Smooth muscle cell (in vitro differentiated cells): ENCODE measurements at regions not wholly inside any gene's neighbourhood (a gene's known extent, or its start where the extent isn't known, plus 50 kb on each side); places are given as distances from the start of the nearest gene placed in this dataset.

ENCODE experiments used
- DNase-seq: peaks from one replicate; lab custom pipeline; 2025; ENCODE audit not compliant: unreplicated experiment; lab: John Stamatoyannopoulos, UW
- H2AFZ ChIP-seq: fragments of 200-600 bp; sonication (generic); 2 replicates; pipeline ENCODE4 v1.6.0; 2016; ENCODE audit warnings: antibody characterized with exemption, low read depth, mild to moderate bottlenecking
- H3F3A ChIP-seq: fragments of 200-600 bp; sonication (generic); 2 replicates; pipeline ENCODE4 v1.6.0; 2017; ENCODE audit warnings: antibody characterized with exemption, low read depth
- H3K27ac ChIP-seq: fragments of 200-600 bp; sonication (generic); 2 replicates; pipeline ENCODE4 v1.5.1; 2016; ENCODE audit warnings: low read depth, mild to moderate bottlenecking
- H3K27me3 ChIP-seq: fragments of 200-600 bp; sonication (generic); 2 replicates; pipeline ENCODE4 v1.6.1; 2016; ENCODE audit warnings: low read depth, mild to moderate bottlenecking
- H3K36me3 ChIP-seq: fragments of 200-600 bp; sonication (generic); 2 replicates; pipeline ENCODE4 v1.5.1; 2016; ENCODE audit warnings: low read depth
- H3K4me1 ChIP-seq: fragments of 200-600 bp; sonication (generic); 2 replicates; pipeline ENCODE4 v1.5.1; 2016; ENCODE audit warnings: low read depth
- H3K4me2 ChIP-seq: fragments of 200-600 bp; sonication (generic); 2 replicates; pipeline ENCODE4 v1.6.0; 2016; ENCODE audit warnings: mild to moderate bottlenecking
- H3K4me3 ChIP-seq: fragments of 200-600 bp; sonication (generic); 2 replicates; pipeline ENCODE4 v1.5.1; 2016; ENCODE audit warnings: mild to moderate bottlenecking
- H3K79me2 ChIP-seq: fragments of 200-600 bp; sonication (generic); 2 replicates; pipeline ENCODE4 v1.6.0; 2016; ENCODE audit warnings: low read depth, mild to moderate bottlenecking
- H3K9ac ChIP-seq: fragments of 200-600 bp; sonication (generic); 2 replicates; pipeline ENCODE4 v1.6.0; 2016; ENCODE audit warnings: low read depth
- H3K9me3 ChIP-seq: fragments of 200-600 bp; sonication (generic); replicated peaks from 2 replicates; pipeline ENCODE4 v1.5.1; 2016; ENCODE audit warnings: low read depth
- H4K20me1 ChIP-seq: fragments of 200-600 bp; sonication (generic); 2 replicates; pipeline ENCODE4 v1.6.0; 2016; ENCODE audit warnings: low read depth
- CTCF ChIP-seq: fragments of 200-600 bp; sonication (generic); IDR thresholded peaks from 2 replicates; pipeline ENCODE4 v1.5.1; 2017; ENCODE audit warnings: borderline replicate concordance, mild to moderate bottlenecking, antibody characterized with exemption; ENCODE audit not compliant: insufficient read depth, poor library complexity, severe bottlenecking
- WGBS: methylation state at CpG from one replicate; pipeline ENCODE4 v1.1.7; 2016; ENCODE audit warnings: low lambda C conversion rate; 5-methylcytosine and 5-hydroxymethylcytosine counted together

DNA sequence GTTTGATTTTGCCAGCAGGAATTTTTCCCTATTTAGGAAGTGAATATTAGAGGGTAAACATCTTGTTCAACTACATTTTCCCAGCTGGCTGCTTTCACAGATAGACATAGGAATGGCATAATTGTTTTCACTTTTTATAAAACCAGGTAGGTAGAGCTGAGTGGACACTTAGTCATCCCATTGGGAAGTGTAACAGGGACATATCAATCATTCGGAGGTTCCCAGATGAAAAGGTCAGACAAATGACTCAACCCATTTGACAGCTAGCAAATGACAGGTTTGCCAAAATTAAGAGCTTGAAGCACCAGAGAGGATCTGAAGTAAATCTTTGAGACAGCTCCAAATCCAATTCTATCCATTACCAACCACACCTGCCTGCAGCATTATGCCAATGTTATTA is 205.3 kb downstream of the SLC39A8 start:
- no peak overlapping the region for H3K4me2 ChIP-seq
- WGBS = 75% methylated on average over 1 of the region's 1 CpG
- no peak overlapping the region for H2AFZ ChIP-seq
- no peak overlapping the region for H3K4me3 ChIP-seq
- no peak overlapping the region for H3K9ac ChIP-seq
- DNase-seq = no peak
- no peaks in the 10 kb centered on the region for H3K27me3 ChIP-seq
- no peaks in the 10 kb centered on the region for H3K36me3 ChIP-seq
- no peaks in the 10 kb centered on the region for H3K4me1 ChIP-seq
- H3F3A ChIP-seq = no peaks in the 10 kb centered on the region
- H3K9me3 ChIP-seq = no peaks in the 10 kb centered on the region
- H3K27ac ChIP-seq = no peak overlapping the region
- H4K20me1 ChIP-seq = no peaks in the 10 kb centered on the region
- TF ChIP-seq CTCF = no peak
- H3K79me2 ChIP-seq = no peaks in the 10 kb centered on the region

- no peaks in the 10 kb centered on the region for H4K20me1 ChIP-seq
- no peaks in the 10 kb centered on the region for H3K4me1 ChIP-seq
- no peaks in the 10 kb centered on the region for H3K27me3 ChIP-seq
- no peak overlapping the region for H2AFZ ChIP-seq
- no peak overlapping the region for H3K9ac ChIP-seq
- no peaks in the 10 kb centered on the region for H3F3A ChIP-seq
- 45% methylated on average over 2 of the region's 2 CpGs for WGBS
- no peak overlapping the region for H3K27ac ChIP-seq
- no peaks in the 10 kb centered on the region for H3K36me3 ChIP-seq
- no peak for TF ChIP-seq CTCF
- H3K4me3 ChIP-seq = no peak overlapping the region
- no peaks in the 10 kb centered on the region for H3K79me2 ChIP-seq
- peak overlapping the region; percentile 12 for H3K4me2 ChIP-seq
- no peak for DNase-seq
- H3K9me3 ChIP-seq = no peaks in the 10 kb centered on the region
These were observed 206.1 kb downstream of the SLC39A8 start for GRCh38 chr4:102139132-102139573.

DNA sequence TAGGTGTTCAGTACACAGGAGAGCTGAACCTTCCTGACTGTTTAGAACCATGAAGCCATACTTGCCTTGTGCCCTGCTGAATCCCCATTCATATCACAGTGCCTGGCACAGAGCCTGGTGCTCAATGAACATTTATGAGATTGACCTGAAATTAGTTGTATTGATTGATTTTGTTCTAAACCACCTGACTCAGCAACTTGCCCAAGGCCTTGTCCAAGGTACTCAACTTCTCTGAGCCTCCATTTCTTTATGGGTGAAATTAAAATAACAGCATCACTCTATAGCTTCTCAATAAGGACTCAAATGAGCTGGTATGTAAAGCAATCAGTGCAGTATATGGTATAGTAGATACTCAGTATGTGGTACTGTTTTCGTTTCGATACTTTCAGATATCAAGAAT is 208.1 kb downstream of the SLC39A8 start:
- no peak for TF ChIP-seq CTCF
- Histone ChIP-seq H3K4me2 (no peak overlapping the region), H3K27ac (no peak overlapping the region), H2AFZ (no peak overlapping the region), H3K36me3 (no peaks in the 10 kb centered on the region), H3K9ac (no peak overlapping the region), H3K9me3 (no peaks in the 10 kb centered on the region), H3K4me1 (no peaks in the 10 kb centered on the region), H3K4me3 (no peak overlapping the region), H3K27me3 (no peaks in the 10 kb centered on the region), H3F3A (no peaks in the 10 kb centered on the region), H3K79me2 (no peaks in the 10 kb centered on the region), H4K20me1 (no peaks in the 10 kb centered on the region)
- WGBS = 96% methylated on average over 2 of the region's 2 CpGs
- DNase-seq = no peak

GRCh38 chr4:102129810-102130209 is 215.5 kb downstream of the SLC39A8 start:
- H3K79me2 ChIP-seq = no peaks in the 10 kb centered on the region
- no peak overlapping the region for H3K27ac ChIP-seq
- no peaks in the 10 kb centered on the region for H3K9me3 ChIP-seq
- H3K4me1 ChIP-seq = no peaks in the 10 kb centered on the region
- no peak for TF ChIP-seq CTCF
- WGBS = 89% methylated on average over 1 of the region's 1 CpG
- H3K36me3 ChIP-seq = no peaks in the 10 kb centered on the region
- no peaks in the 10 kb centered on the region for H3K27me3 ChIP-seq
- no peaks in the 10 kb centered on the region for H4K20me1 ChIP-seq
- H3K9ac ChIP-seq = no peak overlapping the region
- no peak overlapping the region for H3K4me2 ChIP-seq
- no peaks in the 10 kb centered on the region for H3F3A ChIP-seq
- H3K4me3 ChIP-seq = no peak overlapping the region
- no peak overlapping the region for H2AFZ ChIP-seq
- DNase-seq = no peak
